ENCODE measurements at regions not wholly inside any gene's neighbourhood (a gene's known extent, or its start where the extent isn't known, plus 50 kb on each side); places are given as distances from the start of the nearest gene placed in this dataset.

DNA sequence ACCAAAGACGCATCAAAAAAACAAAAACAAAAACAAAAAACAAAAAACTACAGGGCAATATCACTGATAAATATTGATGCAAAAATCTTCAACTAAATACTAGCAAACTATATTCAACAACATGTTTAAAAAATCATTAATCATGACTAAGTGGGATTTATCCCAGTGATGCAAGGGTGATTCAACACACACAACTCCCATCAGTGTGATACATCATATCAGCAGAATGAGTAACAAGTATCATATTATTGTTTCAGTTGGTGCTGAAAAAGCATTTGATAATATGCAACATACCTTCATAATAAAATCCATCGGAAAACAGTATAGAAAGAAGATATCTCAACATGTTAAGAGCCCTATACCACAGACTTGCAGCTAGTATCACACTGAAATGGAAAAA, 953.0 kb downstream of the AMY1C start:
- H3K9me2 ChIP-seq (replicated peaks; ENCODE audit: insufficient read depth), result no peaks in the 10 kb centered on the region
- no peak overlapping the region for H2AFZ ChIP-seq
- H3K9me3 ChIP-seq (ENCODE audit: low read depth), result no peaks in the 10 kb centered on the region
- H3K4me3 ChIP-seq, result no peak overlapping the region
- H3K27me3 ChIP-seq, result no peaks in the 10 kb centered on the region
- no peaks in the 10 kb centered on the region for H3K36me3 ChIP-seq (replicated peaks; ENCODE audit: insufficient read depth, low read depth)
- no peak overlapping the region for H3K27ac ChIP-seq
- DNase-seq (ENCODE audit: low spot score), result no peak
- H4K20me1 ChIP-seq (ENCODE audit: insufficient read depth, poor library complexity, severe bottlenecking), result no peaks in the 10 kb centered on the region
- TF ChIP-seq EZH2 (IDR thresholded peaks at IDR 0.05; ENCODE audit: borderline replicate concordance) (no peak), EZH2phosphoT487 (IDR thresholded peaks at IDR 0.05; ENCODE audit: low read depth, severe bottlenecking, unreplicated experiment) (no peak)
- TF ChIP-seq, protein P1, sequence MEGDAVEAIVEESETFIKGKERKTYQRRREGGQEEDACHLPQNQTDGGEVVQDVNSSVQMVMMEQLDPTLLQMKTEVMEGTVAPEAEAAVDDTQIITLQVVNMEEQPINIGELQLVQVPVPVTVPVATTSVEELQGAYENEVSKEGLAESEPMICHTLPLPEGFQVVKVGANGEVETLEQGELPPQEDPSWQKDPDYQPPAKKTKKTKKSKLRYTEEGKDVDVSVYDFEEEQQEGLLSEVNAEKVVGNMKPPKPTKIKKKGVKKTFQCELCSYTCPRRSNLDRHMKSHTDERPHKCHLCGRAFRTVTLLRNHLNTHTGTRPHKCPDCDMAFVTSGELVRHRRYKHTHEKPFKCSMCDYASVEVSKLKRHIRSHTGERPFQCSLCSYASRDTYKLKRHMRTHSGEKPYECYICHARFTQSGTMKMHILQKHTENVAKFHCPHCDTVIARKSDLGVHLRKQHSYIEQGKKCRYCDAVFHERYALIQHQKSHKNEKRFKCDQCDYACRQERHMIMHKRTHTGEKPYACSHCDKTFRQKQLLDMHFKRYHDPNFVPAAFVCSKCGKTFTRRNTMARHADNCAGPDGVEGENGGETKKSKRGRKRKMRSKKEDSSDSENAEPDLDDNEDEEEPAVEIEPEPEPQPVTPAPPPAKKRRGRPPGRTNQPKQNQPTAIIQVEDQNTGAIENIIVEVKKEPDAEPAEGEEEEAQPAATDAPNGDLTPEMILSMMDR (IDR thresholded peaks at IDR 0.05; ENCODE audit: poor library complexity), result no peak
- H3K4me2 ChIP-seq, result no peak overlapping the region
- WGBS (ENCODE audit: low lambda C conversion rate, missing lambda C conversion rate), result 91% methylated on average over 2 of the region's 2 CpGs
- no peaks in the 10 kb centered on the region for H3K79me2 ChIP-seq
- no peaks in the 10 kb centered on the region for H3K4me1 ChIP-seq (ENCODE audit: insufficient read depth)

- no peak overlapping the region for H3K4me2 ChIP-seq
Measured at GRCh38 chr1:104706631-104707147, 957.0 kb downstream of the AMY1C start.

GRCh38 chr1:104718752-104719151, 969.1 kb downstream of the AMY1C start:
- Histone ChIP-seq H3K36me3 (replicated peaks; ENCODE audit: insufficient read depth, low read depth) (no peaks in the 10 kb centered on the region), H3K9me2 (replicated peaks; ENCODE audit: insufficient read depth) (no peaks in the 10 kb centered on the region), H3K27ac (no peak overlapping the region), H3K9me3 (ENCODE audit: low read depth) (no peaks in the 10 kb centered on the region), H3K4me2 (no peak overlapping the region), H4K20me1 (ENCODE audit: insufficient read depth, poor library complexity, severe bottlenecking) (no peaks in the 10 kb centered on the region), H3K27me3 (no peaks in the 10 kb centered on the region), H3K4me3 (no peak overlapping the region), H2AFZ (no peak overlapping the region), H3K79me2 (no peaks in the 10 kb centered on the region), H3K4me1 (ENCODE audit: insufficient read depth) (no peaks in the 10 kb centered on the region)
- TF ChIP-seq, protein P1 (IDR thresholded peaks at IDR 0.05; ENCODE audit: poor library complexity), result no peak
- TF ChIP-seq EZH2 (IDR thresholded peaks at IDR 0.05; ENCODE audit: borderline replicate concordance) (no peak), EZH2phosphoT487 (IDR thresholded peaks at IDR 0.05; ENCODE audit: low read depth, severe bottlenecking, unreplicated experiment) (no peak)
- no peak for DNase-seq (ENCODE audit: low spot score)
- 90% methylated on average over 1 of the region's 1 CpG for WGBS (ENCODE audit: low lambda C conversion rate, missing lambda C conversion rate)

More at GRCh38 chr1:104706631-104707147, 957.0 kb downstream of the AMY1C start:
- H3K79me2 ChIP-seq, result no peaks in the 10 kb centered on the region
- H3K36me3 ChIP-seq (replicated peaks; ENCODE audit: insufficient read depth, low read depth), result no peaks in the 10 kb centered on the region
- H3K4me1 ChIP-seq (ENCODE audit: insufficient read depth), result no peaks in the 10 kb centered on the region
- WGBS (ENCODE audit: low lambda C conversion rate, missing lambda C conversion rate), result 94% methylated on average over 9 of the region's 9 CpGs
- TF ChIP-seq, protein P1 (IDR thresholded peaks at IDR 0.05; ENCODE audit: poor library complexity), result no peak
- no peak for TF ChIP-seq EZH2 (IDR thresholded peaks at IDR 0.05; ENCODE audit: borderline replicate concordance)
- TF ChIP-seq EZH2phosphoT487 (IDR thresholded peaks at IDR 0.05; ENCODE audit: low read depth, severe bottlenecking, unreplicated experiment), result no peak
- no peak overlapping the region for H2AFZ ChIP-seq
- H3K4me3 ChIP-seq, result no peak overlapping the region
- DNase-seq (ENCODE audit: low spot score), result no peak
- no peak overlapping the region for H3K27ac ChIP-seq
- no peaks in the 10 kb centered on the region for H4K20me1 ChIP-seq (ENCODE audit: insufficient read depth, poor library complexity, severe bottlenecking)
- no peaks in the 10 kb centered on the region for H3K9me3 ChIP-seq (ENCODE audit: low read depth)
- no peaks in the 10 kb centered on the region for H3K9me2 ChIP-seq (replicated peaks; ENCODE audit: insufficient read depth)
- H3K27me3 ChIP-seq, result no peaks in the 10 kb centered on the region

DNA sequence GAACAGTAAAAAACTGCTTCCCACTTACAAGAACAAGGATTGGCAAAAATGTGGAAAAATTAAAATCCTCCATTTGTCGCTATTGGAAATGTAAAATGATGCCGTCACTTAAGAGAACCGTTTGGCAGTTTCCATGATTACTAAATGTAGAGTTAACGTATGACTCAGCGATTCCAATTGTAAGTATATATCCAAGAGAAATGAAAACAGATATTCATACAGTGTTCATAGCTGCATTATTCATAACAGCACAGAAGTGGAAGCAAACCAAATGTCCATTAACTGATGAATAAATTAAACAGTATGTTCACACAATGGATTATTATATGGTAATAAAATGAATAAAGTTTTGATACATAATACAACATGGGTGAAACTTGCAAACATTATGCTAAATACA, 971.0 kb downstream of the AMY1C start:
- Histone ChIP-seq H3K27me3 (no peaks in the 10 kb centered on the region), H3K27ac (no peak overlapping the region), H3K9me2 (replicated peaks; ENCODE audit: insufficient read depth) (no peaks in the 10 kb centered on the region), H2AFZ (no peak overlapping the region), H3K4me3 (no peak overlapping the region), H3K4me1 (ENCODE audit: insufficient read depth) (no peaks in the 10 kb centered on the region), H3K79me2 (no peaks in the 10 kb centered on the region), H4K20me1 (ENCODE audit: insufficient read depth, poor library complexity, severe bottlenecking) (no peaks in the 10 kb centered on the region), H3K36me3 (replicated peaks; ENCODE audit: insufficient read depth, low read depth) (no peaks in the 10 kb centered on the region), H3K4me2 (no peak overlapping the region), H3K9me3 (ENCODE audit: low read depth) (no peaks in the 10 kb centered on the region)
- no peak for TF ChIP-seq EZH2 (IDR thresholded peaks at IDR 0.05; ENCODE audit: borderline replicate concordance)
- TF ChIP-seq, protein P1 (IDR thresholded peaks at IDR 0.05; ENCODE audit: poor library complexity), result no peak
- TF ChIP-seq EZH2phosphoT487 (IDR thresholded peaks at IDR 0.05; ENCODE audit: low read depth, severe bottlenecking, unreplicated experiment), result no peak
- WGBS (ENCODE audit: low lambda C conversion rate, missing lambda C conversion rate), result 93% methylated on average over 5 of the region's 5 CpGs
- DNase-seq (ENCODE audit: low spot score), result no peak
